ENCODE measurements at regions not wholly inside any gene's neighbourhood (a gene's known extent, or its start where the extent isn't known, plus 50 kb on each side); places are given as distances from the start of the nearest gene placed in this dataset.

- Histone ChIP-seq H3K36me3 (no peaks in the 10 kb centered on the region), H3K4me1 (no peaks in the 10 kb centered on the region), H3K4me3 (no peak overlapping the region), H3K27ac (no peak overlapping the region), H3K27me3 (peaks cover 0 to 6% (median 0%) of the 10 kb centered on the region in 3 donors), H3K9me3 (no peaks in the 10 kb centered on the region)
- DNase-seq, result no peak
- 40 to 69% methylated on average over 5 of the region's 5 CpGs for WGBS, 2 donors
- TF ChIP-seq POLR2AphosphoS5 (IDR thresholded peaks at IDR 0.05), result no peak
- no peak for TF ChIP-seq CTCF (IDR thresholded peaks at IDR 0.05)
- TF ChIP-seq EP300 (IDR thresholded peaks at IDR 0.05), result no peak
- TF ChIP-seq POLR2A (IDR thresholded peaks at IDR 0.05), result no peak
- intact Hi-C loops (cut with DNase I), result no loop called here
These were observed 209.6 kb downstream of the TJP1 start for GRCh38 chr15:29612701-29613100.

- intact Hi-C loops (cut with DNase I), result no loop called here
- H3K4me1 ChIP-seq, result no peaks in the 10 kb centered on the region
- TF ChIP-seq POLR2A (IDR thresholded peaks at IDR 0.05) (no peak), CTCF (IDR thresholded peaks at IDR 0.05) (no peak), POLR2AphosphoS5 (IDR thresholded peaks at IDR 0.05) (no peak), EP300 (IDR thresholded peaks at IDR 0.05) (no peak)
- H3K36me3 ChIP-seq, result no peaks in the 10 kb centered on the region
- no peak for DNase-seq
- no peak overlapping the region for H3K27ac ChIP-seq
- 47 to 71% methylated on average over 6 of the region's 6 CpGs for WGBS, 2 donors
- no peak overlapping the region for H3K4me3 ChIP-seq
- no peaks in the 10 kb centered on the region for H3K9me3 ChIP-seq
- peaks cover 0 to 6% (median 0%) of the 10 kb centered on the region in 3 donors for H3K27me3 ChIP-seq
These were observed 210.2 kb downstream of the TJP1 start for GRCh38 chr15:29612096-29612495.

GRCh38 chr15:29611057-29611456 is 211.2 kb downstream of the TJP1 start:
- WGBS, 2 donors, result 43 to 58% methylated on average over 3 of the region's 3 CpGs
- intact Hi-C loops (cut with DNase I), result no loop called here
- DNase-seq, result no peak

GRCh38 chr15:29601811-29602210 is 220.5 kb downstream of the TJP1 start:
- H3K27ac ChIP-seq, result no peak overlapping the region
- TF ChIP-seq CTCF (IDR thresholded peaks at IDR 0.05) (no peak), EP300 (IDR thresholded peaks at IDR 0.05) (no peak), POLR2AphosphoS5 (IDR thresholded peaks at IDR 0.05) (no peak), POLR2A (IDR thresholded peaks at IDR 0.05) (no peak)
- no peak overlapping the region for H3K4me3 ChIP-seq
- no peaks in the 10 kb centered on the region for H3K36me3 ChIP-seq
- WGBS, 2 donors, result 88 to 92% methylated on average over 5 of the region's 5 CpGs
- no peak for DNase-seq
- no peaks in the 10 kb centered on the region for H3K27me3 ChIP-seq
- no peaks in the 10 kb centered on the region for H3K4me1 ChIP-seq
- intact Hi-C loops (cut with DNase I), result no loop called here
- H3K9me3 ChIP-seq, result no peaks in the 10 kb centered on the region

More at GRCh38 chr15:29611057-29611456, 211.2 kb downstream of the TJP1 start:
- Histone ChIP-seq H3K27ac (no peak overlapping the region), H3K27me3 (peaks cover 0 to 6% (median 0%) of the 10 kb centered on the region in 3 donors), H3K9me3 (no peaks in the 10 kb centered on the region), H3K4me1 (no peaks in the 10 kb centered on the region), H3K36me3 (no peaks in the 10 kb centered on the region), H3K4me3 (no peak overlapping the region)
- TF ChIP-seq POLR2AphosphoS5 (IDR thresholded peaks at IDR 0.05) (no peak), POLR2A (IDR thresholded peaks at IDR 0.05) (no peak), CTCF (IDR thresholded peaks at IDR 0.05) (no peak), EP300 (IDR thresholded peaks at IDR 0.05) (no peak)

GRCh38 chr15:29600262-29600661 is 222.0 kb downstream of the TJP1 start:
- intact Hi-C loops (cut with DNase I), result no loop called here
- Histone ChIP-seq H3K4me3 (no peak overlapping the region), H3K4me1 (no peaks in the 10 kb centered on the region), H3K27ac (no peak overlapping the region), H3K27me3 (no peaks in the 10 kb centered on the region), H3K9me3 (no peaks in the 10 kb centered on the region), H3K36me3 (no peaks in the 10 kb centered on the region)
- no peak for DNase-seq
- TF ChIP-seq EP300 (IDR thresholded peaks at IDR 0.05), result no peak
- no peak for TF ChIP-seq POLR2A (IDR thresholded peaks at IDR 0.05)
- no peak for TF ChIP-seq CTCF (IDR thresholded peaks at IDR 0.05)
- no peak for TF ChIP-seq POLR2AphosphoS5 (IDR thresholded peaks at IDR 0.05)
- WGBS, 2 donors, result 75 to 81% methylated on average over 1 of the region's 1 CpG

Measured in sigmoid colon (tissue), 6 donors.